Lower leg skin (tissue), 3 donors: ENCODE measurements at regions not wholly inside any gene's neighbourhood (a gene's known extent, or its start where the extent isn't known, plus 50 kb on each side); places are given as distances from the start of the nearest gene placed in this dataset.

ENCODE experiments used
- POLR2A ChIP-seq, 2 donors: fragments of 450-650 bp; IDR thresholded peaks; one replicate each; pipeline ENCODE4 v1.6.1; 2016 to 2017; ENCODE audit warnings: antibody characterized with exemption in 2 of 2, mild to moderate bottlenecking in 1 of 2, moderate library complexity in 1 of 2
- TF ChIP-seq, protein P1 (sequence below), 3 donors: fragments of 450-650 bp; IDR thresholded peaks; one replicate each; pipeline ENCODE4 v1.5.1; 2016; ENCODE audit warnings: antibody characterized with exemption in 3 of 3, mild to moderate bottlenecking in 3 of 3, moderate library complexity in 2 of 3

DNA sequence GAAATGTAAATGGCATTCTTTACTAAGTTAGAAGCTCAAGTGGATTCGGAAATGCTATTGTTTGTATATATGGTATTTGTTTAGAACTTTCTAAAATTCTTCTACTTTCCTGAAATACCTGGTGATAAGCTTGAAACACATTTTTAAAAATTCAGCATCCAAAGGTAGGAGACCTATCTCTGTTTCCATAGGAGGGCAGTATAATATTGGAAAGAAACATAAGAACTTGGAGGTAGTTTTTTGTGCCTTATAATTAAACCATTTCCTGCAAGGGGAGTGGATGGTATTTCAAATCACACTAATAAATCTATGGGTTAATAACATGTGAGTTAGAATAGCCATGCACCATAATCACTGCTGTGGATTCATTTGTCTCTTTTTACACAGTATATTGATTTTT is 217.4 kb upstream of the AADAT start:
- no peak for TF ChIP-seq POLR2A (IDR thresholded peaks at IDR 0.05)
- TF ChIP-seq, protein P1, sequence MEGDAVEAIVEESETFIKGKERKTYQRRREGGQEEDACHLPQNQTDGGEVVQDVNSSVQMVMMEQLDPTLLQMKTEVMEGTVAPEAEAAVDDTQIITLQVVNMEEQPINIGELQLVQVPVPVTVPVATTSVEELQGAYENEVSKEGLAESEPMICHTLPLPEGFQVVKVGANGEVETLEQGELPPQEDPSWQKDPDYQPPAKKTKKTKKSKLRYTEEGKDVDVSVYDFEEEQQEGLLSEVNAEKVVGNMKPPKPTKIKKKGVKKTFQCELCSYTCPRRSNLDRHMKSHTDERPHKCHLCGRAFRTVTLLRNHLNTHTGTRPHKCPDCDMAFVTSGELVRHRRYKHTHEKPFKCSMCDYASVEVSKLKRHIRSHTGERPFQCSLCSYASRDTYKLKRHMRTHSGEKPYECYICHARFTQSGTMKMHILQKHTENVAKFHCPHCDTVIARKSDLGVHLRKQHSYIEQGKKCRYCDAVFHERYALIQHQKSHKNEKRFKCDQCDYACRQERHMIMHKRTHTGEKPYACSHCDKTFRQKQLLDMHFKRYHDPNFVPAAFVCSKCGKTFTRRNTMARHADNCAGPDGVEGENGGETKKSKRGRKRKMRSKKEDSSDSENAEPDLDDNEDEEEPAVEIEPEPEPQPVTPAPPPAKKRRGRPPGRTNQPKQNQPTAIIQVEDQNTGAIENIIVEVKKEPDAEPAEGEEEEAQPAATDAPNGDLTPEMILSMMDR (IDR thresholded peaks at IDR 0.05) = no peak
